M059J (cell line): ENCODE measurements at regions not wholly inside any gene's neighbourhood (a gene's known extent, or its start where the extent isn't known, plus 50 kb on each side); places are given as distances from the start of the nearest gene placed in this dataset.

Experiments used
- DNase-seq: peaks from one replicate; pipeline ENCODE4 v3.0.0-alpha.2; 2012; ENCODE audit warnings: low read depth

DNA sequence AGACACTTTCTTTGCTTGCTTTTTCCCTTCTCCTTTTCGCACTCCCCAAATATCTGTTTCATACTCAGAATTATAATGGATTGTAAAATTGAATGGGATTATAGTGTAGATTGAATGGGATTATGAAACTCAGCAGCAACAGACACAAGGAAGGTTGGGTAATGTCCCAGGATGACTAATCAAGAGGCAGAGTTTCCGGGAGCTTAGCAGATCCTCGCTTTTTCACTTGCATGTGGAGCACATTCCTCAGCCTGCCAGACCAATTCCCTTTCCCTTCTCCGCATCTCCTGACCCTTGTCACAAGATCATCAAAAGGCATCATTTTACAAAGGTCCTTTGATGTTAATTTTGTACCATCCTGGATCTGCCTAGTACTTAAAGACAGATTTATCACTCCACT is 55.1 kb upstream of the SLC1A1 start:
- peak; percentile 44 for DNase-seq

DNA sequence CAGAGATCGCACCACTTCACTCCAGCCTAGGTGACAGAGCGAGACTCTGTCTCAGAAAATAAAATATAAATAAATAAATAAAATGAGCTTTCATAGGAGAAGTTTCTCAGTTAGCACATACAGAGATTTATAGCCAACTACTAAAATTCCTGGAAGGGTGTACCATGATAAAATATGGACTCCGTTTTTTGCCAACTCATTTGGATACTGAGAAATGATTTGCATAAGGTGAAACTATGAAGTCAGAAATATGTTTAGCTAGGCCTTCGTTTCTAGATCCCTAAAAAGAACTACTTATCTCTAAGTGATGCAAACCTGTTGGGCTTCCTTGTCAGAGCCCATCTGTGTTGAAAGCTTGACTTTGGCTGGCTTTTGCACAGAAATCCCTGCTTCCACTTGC is 56.9 kb upstream of the SLC1A1 start:
- no peak for DNase-seq

DNA sequence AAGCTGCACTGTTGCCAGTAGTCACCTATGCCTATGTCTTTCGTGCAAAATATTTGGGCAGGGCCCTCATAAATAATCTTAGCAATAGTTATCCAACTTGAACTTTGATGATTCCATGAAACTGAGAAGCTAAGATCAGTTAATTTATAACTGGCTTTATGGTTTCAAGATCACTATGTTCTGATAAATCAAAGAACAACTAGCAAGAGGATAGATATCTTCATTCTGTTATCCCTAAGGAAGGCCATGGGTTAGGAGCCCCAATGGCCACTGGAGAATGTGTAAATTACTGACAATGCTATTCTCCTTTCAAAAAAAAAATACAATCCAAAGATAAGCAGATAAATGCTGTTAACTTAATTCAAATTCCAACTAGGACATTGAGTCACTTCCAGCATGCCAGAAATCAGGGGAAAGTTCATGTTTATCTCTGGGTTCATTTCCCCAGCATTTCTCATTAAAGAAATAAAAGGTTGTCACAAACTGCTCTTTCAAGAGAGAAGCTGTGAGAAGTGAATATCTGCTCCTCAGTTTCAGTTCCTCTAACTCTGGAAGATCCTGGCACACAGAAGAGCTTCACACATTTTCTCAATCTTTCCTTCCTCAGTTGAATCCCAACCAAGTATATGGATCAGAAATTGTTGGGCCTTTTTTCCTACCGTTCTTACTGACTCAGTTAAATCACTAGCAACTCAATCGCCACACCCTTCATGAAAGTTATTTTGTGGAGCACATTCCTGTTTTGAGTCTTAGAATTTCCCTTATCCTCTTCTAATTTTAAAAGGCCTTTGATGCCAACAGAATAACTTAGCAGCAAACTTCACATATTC is 59.6 kb upstream of the SLC1A1 start:
- DNase-seq = peak; percentile 47

DNA sequence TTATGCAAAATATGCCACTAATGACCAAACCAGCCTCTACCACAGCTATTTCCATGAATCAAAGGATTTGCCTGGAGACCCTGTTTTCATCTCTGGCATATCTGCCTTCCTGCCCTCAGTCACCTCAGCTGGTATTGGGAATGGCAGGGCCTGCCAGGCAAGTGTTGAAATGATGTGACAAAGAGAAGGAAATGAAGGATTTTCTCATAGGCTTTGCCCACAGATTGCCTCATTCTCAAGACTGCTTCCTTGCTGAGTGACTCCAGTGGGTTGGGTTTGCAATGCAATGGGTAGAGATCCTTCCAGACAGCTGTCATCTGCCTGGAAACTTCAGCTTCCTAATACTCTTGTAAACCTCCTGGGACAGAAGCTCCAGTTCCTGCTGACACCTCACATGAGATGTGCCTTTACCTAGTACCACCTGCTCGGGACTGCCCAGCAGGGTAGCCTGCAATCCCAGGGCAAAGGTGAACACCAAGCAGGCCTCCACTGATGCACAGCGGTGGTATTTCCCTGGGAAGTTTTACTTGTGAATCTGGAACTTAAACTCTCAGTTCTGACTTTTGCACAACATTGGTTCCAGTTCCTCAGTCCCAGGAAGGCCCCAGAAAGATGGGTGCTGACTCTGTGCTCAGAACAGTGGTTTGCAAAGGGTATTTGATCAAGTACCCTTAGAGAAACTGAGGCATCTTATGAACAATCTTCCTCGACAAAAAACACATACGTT is 64.8 kb upstream of the SLC1A1 start:
- DNase-seq = no peak

DNA sequence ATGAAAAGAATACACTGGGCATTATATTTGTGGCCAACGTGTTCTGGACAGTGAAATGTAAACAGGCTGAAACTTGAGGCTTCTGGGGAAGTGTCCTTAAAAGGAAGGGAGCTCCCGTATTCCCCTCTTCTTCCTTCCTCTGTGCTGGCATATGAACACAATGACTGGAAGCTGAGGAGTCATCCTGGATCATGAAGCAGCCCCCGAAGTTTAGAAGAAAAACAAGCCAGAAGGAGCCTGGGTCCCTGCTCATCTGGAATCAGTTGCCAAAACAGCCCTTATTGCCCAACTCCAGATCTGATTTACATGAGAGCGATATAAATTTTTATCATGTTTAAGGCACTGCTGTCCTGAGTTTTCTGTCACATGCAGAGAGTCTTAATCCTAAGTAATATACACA is 65.4 kb upstream of the SLC1A1 start:
- DNase-seq = no peak

DNA sequence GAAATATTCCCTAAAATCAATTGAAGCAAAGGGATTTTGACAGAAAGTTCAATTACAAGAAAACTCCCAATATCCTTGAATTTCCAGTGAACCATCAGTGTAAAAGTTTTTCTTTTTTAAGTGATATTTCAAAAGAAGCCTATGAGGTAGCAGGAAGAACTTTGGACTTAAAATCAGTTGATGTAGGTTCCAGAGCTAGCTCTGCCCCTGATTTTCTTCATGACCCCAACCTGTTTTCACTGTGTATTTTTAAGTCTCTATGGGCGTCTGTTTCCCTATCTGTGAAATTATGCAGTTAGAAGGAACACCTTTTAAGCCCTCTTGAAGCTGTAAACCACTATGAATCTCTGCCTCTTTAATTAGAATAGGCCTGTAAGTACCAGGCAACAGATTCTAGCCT is 66.2 kb upstream of the SLC1A1 start:
- DNase-seq = no peak

DNA sequence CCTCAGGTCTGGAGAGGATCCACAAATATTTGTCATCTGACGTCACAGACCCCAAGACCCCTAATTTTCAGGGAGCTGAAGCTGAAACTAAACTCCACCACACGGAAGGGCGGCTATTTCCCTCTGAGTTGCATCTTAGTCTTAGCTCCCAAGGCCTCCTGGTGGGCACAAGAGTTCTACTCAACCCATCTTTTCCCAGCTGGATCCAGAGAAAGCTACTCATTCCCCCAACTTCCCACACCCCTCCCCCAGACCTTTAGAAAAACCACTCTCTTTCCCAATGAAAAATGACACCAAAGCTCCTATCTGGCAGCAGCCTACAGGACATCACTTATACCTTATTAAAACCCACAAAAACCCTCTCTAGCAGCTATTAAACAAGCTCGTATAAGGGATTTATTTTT is 67.1 kb upstream of the SLC1A1 start:
- DNase-seq = no peak

DNA sequence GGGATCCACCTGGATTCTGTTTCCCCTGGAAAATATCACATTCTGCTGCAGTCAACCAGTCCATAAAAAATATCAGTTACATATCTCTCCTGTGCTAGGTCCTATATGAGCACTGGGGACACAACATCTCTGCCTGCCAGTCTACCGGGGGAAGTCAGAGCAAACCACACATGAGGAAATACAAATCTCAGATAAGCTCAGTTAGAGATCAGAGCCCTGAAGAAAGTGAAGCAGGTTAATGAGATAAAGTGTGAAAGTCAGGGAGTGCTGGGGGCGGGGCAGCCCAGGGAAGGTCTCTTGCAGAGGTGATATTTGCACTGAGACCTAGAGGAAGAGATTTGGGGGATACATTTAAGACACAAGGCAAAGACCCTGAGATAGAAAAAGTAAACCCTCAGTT is 67.8 kb upstream of the SLC1A1 start:
- DNase-seq = no peak

DNA sequence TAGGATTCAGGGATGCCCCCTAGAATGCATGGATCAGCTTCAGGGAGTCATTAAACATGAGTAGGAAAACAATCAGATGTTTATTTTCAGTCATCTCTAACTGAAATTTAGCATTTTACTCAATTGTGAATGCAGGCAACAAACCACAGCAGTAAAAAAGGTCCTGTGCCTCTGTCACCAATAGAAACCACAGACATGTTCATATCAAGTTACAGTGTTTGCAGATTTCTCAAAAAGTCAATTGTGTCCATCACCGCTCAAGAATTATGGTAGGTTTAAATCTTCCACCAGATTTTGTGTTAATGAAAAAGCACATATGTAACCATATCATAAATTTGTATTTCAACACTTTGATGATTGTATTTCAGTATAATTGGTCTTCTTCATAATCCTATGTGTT is 68.4 kb upstream of the SLC1A1 start:
- peak; percentile 24 for DNase-seq

DNA sequence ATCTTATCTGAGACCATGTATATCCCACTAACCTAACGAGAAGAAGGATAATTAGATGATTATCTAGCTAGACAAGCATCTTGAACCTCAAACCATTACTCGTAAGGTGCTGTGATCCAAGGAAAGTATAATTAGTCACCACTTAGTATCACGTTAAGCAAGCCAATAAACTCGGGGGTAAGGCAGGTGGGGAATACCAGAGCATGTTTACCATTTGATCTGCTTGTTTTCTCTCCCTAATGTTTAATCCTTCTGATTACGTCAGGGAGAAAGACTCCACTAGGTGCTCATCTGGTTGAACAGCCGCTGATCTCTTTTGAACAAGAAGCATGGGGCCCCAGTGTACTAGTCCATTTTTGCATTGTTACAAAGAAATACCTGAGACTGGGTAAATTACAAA is 69.9 kb upstream of the SLC1A1 start:
- no peak for DNase-seq

DNA sequence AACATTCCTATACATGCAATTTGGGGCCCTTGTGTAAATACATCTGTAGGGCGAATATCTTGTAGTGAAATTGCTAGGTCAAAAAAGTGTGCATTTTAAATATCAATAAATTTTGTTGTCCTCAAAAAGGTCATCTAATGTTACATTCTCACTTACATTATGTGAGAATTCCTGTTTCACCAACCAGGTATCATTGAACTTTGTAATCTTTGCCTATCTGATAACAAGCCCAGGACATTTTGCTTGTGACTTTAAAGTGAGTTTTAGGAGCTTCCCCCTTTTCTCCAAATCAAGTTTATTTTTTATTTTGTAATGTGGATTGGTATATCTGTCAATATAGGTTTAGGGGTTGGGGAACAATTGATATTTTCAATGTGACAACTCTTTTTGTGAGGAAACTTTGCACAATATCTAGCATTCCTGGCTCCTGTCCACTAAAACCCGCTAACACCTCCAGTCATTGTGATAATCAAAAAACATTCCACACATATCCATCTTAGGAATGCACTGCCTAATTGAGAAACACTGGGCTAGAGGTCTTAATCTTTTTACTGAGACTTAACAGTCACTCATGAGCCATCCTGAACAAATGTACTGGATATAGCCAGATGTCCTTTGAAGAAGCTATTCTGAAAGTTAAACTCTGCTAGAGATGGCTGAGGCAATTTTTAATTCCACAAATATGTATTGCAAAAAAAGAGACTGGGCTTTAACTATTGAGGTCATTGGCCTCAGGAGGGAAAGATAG is 72.5 kb upstream of the SLC1A1 start:
- DNase-seq = no peak

DNA sequence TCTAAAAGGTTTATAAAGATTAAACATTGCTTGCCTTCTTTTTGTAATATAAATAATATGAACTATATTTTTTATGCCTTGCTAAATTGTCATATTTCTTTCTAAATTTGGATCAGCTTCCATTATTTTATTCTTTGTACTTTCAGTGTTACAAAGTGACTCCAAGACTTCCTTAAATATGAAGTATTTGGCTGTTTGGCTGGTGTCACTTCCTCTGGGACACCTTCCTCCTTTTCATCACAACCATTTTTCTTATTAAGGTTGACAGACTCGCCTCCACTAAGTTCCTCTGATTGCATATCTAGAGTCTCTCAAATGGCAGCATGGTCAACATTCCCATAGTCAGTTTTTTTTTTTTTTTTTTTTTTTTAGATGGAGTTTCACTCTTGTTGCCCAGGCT is 73.8 kb upstream of the SLC1A1 start:
- DNase-seq = no peak

DNA sequence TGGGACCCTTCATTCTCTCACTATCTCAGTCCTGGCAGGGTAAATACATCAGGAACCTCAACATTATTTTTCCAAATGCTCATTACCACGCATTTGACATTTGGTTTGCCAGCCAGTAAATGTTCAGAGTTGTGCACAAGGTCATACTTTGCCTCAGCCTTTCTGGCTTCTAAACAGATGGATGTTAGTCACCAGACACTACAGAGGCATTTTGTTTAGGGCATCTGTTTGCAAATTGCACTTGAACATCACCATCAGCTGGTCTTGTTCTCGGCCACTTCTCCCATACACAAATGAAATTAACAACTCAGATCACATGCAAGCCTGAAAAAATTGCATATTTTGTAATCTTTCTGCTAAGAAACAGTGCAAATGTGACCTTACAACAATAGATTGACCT is 75.0 kb upstream of the SLC1A1 start:
- DNase-seq = no peak

DNA sequence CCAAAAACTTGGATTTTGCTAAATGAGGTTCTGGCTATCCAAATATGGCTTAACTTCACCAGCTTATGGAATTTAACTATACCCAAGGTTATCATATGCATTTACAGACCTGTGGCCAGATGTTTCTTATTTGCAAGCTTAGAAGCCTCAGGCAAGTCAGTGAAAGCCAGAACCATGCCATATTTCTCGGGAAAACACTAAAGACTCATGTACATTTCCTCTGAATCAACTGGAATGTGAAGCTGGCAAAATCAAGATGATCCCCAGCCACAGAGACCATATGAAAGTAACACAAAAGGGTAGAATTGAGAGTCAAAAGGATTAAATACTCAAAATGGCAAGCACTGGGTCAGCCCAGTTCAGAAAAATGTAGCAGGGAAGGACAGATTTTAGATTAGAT is 76.4 kb upstream of the SLC1A1 start:
- no peak for DNase-seq

DNA sequence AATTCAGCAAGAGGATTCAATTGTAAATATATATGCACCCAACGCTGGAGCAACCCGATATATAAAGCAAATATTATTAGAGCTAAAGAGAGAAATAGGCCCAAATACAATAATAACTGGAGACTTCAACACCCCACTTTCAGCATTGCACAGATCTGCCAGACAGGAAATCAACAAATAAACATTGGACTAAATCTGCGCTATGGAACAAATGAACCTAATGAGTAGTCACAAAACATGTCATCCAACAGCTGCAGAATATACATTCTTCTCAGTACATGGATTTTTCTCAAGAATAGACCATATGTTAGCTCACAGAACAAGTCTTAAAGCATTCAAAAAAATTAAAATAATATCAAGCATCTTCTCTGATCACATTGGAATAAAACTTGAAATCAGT is 86.1 kb upstream of the SLC1A1 start:
- DNase-seq = no peak

DNA sequence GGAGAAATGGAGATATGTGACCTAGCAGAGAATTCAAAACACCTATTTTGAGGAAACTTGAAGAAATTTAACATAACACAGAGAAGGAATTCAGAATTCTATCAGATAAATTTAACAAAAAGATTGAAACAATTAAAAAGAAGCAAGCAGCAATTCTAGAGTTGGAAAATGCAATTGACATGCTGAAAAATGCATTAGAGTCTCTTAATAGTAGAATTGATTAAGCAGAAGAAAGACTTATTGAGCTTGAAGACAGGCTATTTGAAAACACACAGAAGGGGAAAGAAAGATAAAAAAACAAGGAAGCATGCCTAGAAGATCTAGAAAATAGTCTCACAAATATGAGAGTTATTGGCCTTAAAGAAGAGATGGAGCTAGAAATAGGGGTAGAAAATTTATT is 87.8 kb upstream of the SLC1A1 start:
- DNase-seq = no peak

DNA sequence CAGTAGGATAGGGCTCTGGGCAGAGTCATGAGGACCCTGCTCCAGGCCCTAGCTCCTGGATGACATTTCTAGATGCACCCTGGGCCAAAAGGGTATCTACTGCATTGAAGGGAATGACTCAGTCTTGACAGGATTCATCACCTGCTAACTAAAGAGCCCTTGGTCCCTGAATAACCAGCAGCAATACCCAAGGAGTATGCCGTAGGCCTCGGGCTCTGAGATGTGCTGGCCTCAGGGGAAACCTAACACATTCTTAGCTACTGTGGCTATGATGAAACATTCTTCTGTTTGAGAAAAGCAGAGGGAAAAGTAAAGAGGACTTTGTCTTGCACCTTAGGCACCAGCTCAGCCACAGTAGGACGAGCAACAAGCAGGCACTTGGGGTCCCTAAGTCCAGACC is 89.5 kb upstream of the SLC1A1 start:
- DNase-seq = no peak

DNA sequence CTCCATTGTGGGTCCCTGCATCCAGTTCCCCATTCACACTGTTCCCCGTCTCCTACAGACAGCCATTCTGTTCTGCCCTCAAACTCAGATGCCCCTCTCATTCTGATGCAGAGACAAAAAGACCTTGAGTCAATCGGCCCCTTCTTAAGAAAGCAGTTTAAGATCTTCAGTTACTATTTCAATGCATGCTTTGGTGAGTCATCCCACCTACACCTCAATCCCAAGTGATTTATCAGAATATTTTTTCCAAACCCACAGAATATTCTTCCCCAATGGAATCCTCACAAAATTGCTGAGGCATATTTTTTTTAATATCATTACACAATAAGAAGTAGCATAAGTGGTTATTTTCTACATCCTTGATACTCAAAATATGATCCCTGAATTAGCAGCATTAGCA is 92.4 kb upstream of the SLC1A1 start:
- DNase-seq = peak; percentile 29

DNA sequence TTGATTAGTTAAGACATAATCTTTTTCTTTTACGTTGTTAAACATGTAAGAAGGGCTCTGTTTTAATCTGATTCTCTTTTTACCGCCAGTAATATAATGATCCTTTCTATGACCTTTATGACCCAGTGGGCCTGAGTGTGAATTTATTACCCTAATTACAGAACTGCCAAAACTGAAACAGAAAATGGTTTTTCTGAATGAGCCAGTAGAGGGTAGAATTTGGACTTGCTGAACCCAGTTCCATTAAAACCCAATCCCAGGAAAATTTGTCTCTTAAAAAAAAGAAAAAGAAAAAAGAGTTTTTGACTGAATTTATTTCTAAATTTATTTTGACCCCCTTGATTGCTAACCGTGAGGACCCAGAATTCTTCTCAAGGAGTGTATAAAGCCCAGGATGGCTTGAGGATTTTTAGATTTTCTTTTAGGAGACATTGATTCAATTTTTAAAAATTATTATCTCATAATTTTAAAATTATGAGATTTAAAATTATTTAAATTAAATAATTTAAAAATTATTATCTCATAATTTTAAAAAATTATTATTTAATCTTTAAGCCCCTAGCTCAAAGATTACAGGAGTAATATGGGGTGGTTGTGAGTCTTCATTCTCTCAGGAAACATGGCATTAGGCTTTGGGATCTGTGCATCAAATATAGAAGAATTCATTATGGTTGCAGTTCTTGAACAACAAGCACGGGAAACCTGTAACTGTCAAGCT is 94.1 kb upstream of the GLIS3 start:
- no peak for DNase-seq

DNA sequence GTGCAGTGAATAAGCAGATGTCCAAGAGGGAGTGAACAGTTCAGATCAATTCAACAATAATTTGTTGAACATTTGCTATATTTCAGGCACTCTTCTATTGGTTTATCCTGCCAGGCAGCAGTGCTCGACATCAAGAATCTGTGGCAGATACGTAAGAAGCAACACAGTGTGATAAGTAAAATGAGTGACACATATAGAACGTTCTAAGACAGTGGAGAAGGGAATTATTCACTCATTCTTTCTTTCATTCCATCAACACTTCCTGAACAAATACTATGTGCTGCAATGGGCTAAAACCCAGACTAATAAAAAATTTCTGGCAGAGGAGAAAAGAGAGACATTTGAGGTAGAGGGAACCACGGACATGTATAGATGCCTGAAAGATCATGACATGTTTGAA is 89.9 kb upstream of the GLIS3 start:
- DNase-seq = peak; percentile 19

DNA sequence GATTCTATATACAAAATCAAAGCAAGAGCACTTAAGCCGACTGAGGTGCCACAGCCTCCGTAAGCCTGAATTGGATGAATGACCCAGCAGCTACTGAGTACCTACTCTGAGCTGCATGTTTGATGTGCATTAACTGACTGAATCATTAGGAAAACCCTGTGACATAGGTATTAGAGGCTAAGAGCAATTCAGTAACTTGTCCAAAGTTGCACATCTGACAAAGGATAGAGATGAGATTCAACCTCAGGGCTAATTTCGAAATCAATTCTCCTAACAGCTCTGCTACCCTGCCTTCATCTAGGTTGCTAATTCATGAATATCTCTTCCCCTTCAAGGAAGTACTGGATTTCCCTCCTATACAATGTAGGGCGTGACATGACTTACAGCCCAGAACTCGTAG is 89.1 kb upstream of the GLIS3 start:
- no peak for DNase-seq

DNA sequence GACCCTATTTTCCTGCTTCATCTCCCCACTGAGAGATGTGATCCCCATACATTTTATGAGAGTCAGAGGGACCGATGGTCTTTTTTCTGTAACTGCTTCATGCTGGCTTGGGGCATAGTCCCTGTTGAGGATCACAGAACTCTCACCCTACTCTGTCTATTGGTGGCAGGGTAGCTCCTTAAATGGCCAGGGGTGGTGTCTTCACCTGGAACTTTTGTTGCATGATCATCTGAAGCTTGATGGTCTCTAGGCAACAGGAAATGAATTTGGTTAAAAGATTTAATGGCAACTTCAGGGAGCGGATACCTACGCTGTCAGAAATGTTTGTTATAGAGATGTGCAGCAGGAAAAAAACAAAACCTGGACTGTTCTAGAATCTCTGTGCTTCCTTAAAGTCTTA is 87.0 kb upstream of the GLIS3 start:
- peak; percentile 30 for DNase-seq
